ENCODE measurements at regions not wholly inside any gene's neighbourhood (a gene's known extent, or its start where the extent isn't known, plus 50 kb on each side); places are given as distances from the start of the nearest gene placed in this dataset.

GRCh38 chr4:173684223-173684622 lies 154.2 kb upstream of the HAND2 start:
- TF ChIP-seq, protein P1, sequence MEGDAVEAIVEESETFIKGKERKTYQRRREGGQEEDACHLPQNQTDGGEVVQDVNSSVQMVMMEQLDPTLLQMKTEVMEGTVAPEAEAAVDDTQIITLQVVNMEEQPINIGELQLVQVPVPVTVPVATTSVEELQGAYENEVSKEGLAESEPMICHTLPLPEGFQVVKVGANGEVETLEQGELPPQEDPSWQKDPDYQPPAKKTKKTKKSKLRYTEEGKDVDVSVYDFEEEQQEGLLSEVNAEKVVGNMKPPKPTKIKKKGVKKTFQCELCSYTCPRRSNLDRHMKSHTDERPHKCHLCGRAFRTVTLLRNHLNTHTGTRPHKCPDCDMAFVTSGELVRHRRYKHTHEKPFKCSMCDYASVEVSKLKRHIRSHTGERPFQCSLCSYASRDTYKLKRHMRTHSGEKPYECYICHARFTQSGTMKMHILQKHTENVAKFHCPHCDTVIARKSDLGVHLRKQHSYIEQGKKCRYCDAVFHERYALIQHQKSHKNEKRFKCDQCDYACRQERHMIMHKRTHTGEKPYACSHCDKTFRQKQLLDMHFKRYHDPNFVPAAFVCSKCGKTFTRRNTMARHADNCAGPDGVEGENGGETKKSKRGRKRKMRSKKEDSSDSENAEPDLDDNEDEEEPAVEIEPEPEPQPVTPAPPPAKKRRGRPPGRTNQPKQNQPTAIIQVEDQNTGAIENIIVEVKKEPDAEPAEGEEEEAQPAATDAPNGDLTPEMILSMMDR (IDR thresholded peaks at IDR 0.05; ENCODE audit: control extremely low read depth in 1 of 3, insufficient read depth in 1 of 3, low read depth in 1 of 3, low read length in 3 of 3), result no peak
- TF ChIP-seq JUN (IDR thresholded peaks at IDR 0.05; ENCODE audit: low read depth, low read length), result no peak
- no peak for TF ChIP-seq POLR2AphosphoS5 (IDR thresholded peaks at IDR 0.05; ENCODE audit: low read depth, low read length)
- no peak for TF ChIP-seq POLR2A (IDR thresholded peaks at IDR 0.05; ENCODE audit: control extremely low read depth in 1 of 2, low read depth in 2 of 2, low read length in 2 of 2)
- TF ChIP-seq MAX (IDR thresholded peaks at IDR 0.05), result no peak
- TF ChIP-seq KDM1A (IDR thresholded peaks at IDR 0.05; ENCODE audit: borderline replicate concordance, low read length), result no peak
- TF ChIP-seq CBX8 (IDR thresholded peaks at IDR 0.05; ENCODE audit: borderline replicate concordance, low read depth, low read length), result no peak
- no peak for TF ChIP-seq USF2 (IDR thresholded peaks at IDR 0.05; ENCODE audit: low read length)
- no peak for TF ChIP-seq TAF1 (IDR thresholded peaks at IDR 0.05; ENCODE audit: low read depth, low read length)
- no peak for TF ChIP-seq EP300 (IDR thresholded peaks at IDR 0.05; ENCODE audit: borderline replicate concordance in 1 of 2, low read depth in 2 of 2, low read length in 2 of 2)
